PC-9 (cell line): ENCODE measurements at regions not wholly inside any gene's neighbourhood (a gene's known extent, or its start where the extent isn't known, plus 50 kb on each side); places are given as distances from the start of the nearest gene placed in this dataset.
A peak's percentile ranks its signal among the peaks of the same experiment; 100 is the strongest.

Source experiments
- BruUV-seq: library from RNA; stranded (reverse); fragments of 400-500 nt; replicated peaks from 2 replicates; lab custom pipeline; 2021; lab: Mats Ljungman, UMichigan
- CTCF ChIA-PET: fragments of 300-600 bp; sonication (Branson Sonifier 250); formaldehyde crosslinking; loops from one replicate; lab custom pipeline; 2022; ENCODE audit warnings: antibody characterized with exemption; lab: Charles Lee
- POLR2A ChIA-PET: fragments of 300-600 bp; sonication (Branson Sonifier 250); formaldehyde crosslinking; loops from one replicate; lab custom pipeline; 2022; ENCODE audit warnings: antibody characterized with exemption; ENCODE audit not compliant: unreplicated experiment; lab: Charles Lee
- DNase-seq, 2 experiments: peaks; one replicate each; pipeline versions ENCODE4 v3.0.0 to v3.0.0-alpha.2; 2015 to 2022; ENCODE audit warnings: mixed read lengths in 1 of 2
- H2AFZ ChIP-seq: fragments of 200-600 bp; sonication (generic); 2 replicates; pipeline ENCODE4 v1.8.1; 2017; ENCODE audit warnings: antibody characterized with exemption
- H3F3A ChIP-seq: fragments of 200-600 bp; sonication (generic); 2 replicates; pipeline ENCODE4 v1.8.1; 2017; ENCODE audit warnings: antibody characterized with exemption, mild to moderate bottlenecking, low read depth; ENCODE audit not compliant: insufficient read depth
- H3K27ac ChIP-seq: fragments of 200-600 bp; sonication (generic); 2 replicates; pipeline ENCODE4 v1.6.1; 2016; ENCODE audit warnings: mixed run types
- H3K27me3 ChIP-seq: fragments of 200-600 bp; sonication (generic); 2 replicates; pipeline ENCODE4 v1.6.1; 2016; ENCODE audit warnings: low read depth, mixed run types; ENCODE audit not compliant: insufficient read depth
- H3K36me3 ChIP-seq: fragments of 200-600 bp; sonication (generic); 2 replicates; pipeline ENCODE4 v1.6.1; 2016; ENCODE audit warnings: low read depth, mixed run types
- H3K4me1 ChIP-seq: fragments of 200-600 bp; sonication (generic); replicated peaks from 2 replicates; pipeline ENCODE4 v1.6.1; 2016; ENCODE audit warnings: mixed run types; ENCODE audit not compliant: insufficient read depth
- H3K4me2 ChIP-seq: fragments of 200-600 bp; sonication (generic); 2 replicates; pipeline ENCODE4 v1.6.1; 2017; ENCODE audit warnings: mixed run types
- H3K4me3 ChIP-seq: fragments of 200-600 bp; sonication (generic); 2 replicates; pipeline ENCODE4 v1.6.1; 2016; ENCODE audit warnings: mixed run types
- H3K79me2 ChIP-seq: fragments of 200-600 bp; sonication (generic); 2 replicates; pipeline ENCODE4 v1.6.1; 2017; ENCODE audit warnings: low read depth, mixed run types
- H3K9me2 ChIP-seq: fragments of 200-600 bp; sonication (generic); 2 replicates; pipeline ENCODE4 v1.8.1; 2017; ENCODE audit warnings: mild to moderate bottlenecking; ENCODE audit not compliant: insufficient read depth
- H3K9me3 ChIP-seq: fragments of 200-600 bp; sonication (generic); 2 replicates; pipeline ENCODE4 v1.8.1; 2016; ENCODE audit warnings: low read depth; ENCODE audit not compliant: insufficient read depth
- H4K20me1 ChIP-seq: fragments of 200-600 bp; sonication (generic); 2 replicates; pipeline ENCODE4 v1.8.1; 2017; ENCODE audit not compliant: insufficient read depth
- CTCF ChIP-seq: fragments of 200-600 bp; sonication (generic); conservative IDR thresholded peaks from 2 replicates; pipeline ENCODE4 v1.6.1; 2017; ENCODE audit warnings: mixed run types, antibody characterized with exemption, mild to moderate bottlenecking, moderate library complexity
- EZH2 ChIP-seq: fragments of 200-600 bp; sonication (generic); IDR thresholded peaks from 2 replicates; pipeline ENCODE4 v1.8.0; 2017; ENCODE audit warnings: antibody characterized with exemption, low read depth
- intact Hi-C: fragments of 100-400 bp; cut with micrococcal nuclease; formaldehyde crosslinking; loops from one replicate; pipeline ENCODE4 v1.10.0; 2022; ENCODE audit not compliant: unreplicated experiment

DNA sequence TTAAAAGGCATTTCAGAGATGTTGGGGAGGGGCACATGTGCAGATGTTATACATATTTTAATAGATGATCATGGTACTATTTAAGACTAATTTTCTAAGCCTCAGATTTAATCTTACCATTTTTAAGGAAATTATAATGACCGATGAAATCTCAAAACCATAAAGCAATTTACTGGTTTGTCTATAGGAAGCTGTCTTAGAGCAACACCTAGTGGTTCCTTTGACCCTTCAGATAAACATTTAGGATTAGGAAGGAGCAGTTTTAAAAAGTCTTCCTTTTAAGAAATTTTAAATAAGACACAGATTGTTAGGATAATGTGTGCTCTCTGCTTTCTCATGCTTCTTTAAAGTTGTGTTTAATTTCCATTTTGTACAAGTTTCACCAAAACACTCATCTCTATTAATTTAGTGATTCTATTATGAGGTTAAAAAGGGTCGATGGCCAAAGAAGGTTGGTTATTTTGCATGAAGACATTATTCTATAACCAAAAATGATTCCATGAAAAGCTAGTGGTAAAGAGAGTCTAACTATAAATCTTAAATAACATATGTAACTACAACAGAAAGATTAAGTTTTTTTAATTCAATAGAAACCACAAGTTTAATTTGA lies 376.4 kb downstream of the HACE1 start:
- H3K27me3 ChIP-seq = no peaks in the 10 kb centered on the region
- ChIA-PET POLR2A (no interaction called here), CTCF (no interaction called here)
- no peak overlapping the region for H3K27ac ChIP-seq
- no peaks in the 10 kb centered on the region for H3K36me3 ChIP-seq
- H3K79me2 ChIP-seq = no peaks in the 10 kb centered on the region
- no peaks in the 10 kb centered on the region for H4K20me1 ChIP-seq
- BruUV-seq = no TSS peak
- peaks cover 5% of the 10 kb centered on the region for H3K4me1 ChIP-seq
- H3K4me3 ChIP-seq = no peak overlapping the region
- 0 out of 2 replicates have a peak, but pooled peaks cover 3% of the 10 kb centered on the region for H3K9me3 ChIP-seq
- no peak for DNase-seq
- no peaks in the 10 kb centered on the region for H3F3A ChIP-seq
- H3K4me2 ChIP-seq = no peak overlapping the region
- intact Hi-C loops = loop anchor here (5.0 kb wide), 1 partner anchor 156 kb away; no protein-coding TSS in a partner anchor
- H2AFZ ChIP-seq = no peak overlapping the region
- TF ChIP-seq EZH2 (no peak), CTCF (peak; percentile 71)
- no peaks in the 10 kb centered on the region; the same call in 1 of the 2 replicates for H3K9me2 ChIP-seq

DNA sequence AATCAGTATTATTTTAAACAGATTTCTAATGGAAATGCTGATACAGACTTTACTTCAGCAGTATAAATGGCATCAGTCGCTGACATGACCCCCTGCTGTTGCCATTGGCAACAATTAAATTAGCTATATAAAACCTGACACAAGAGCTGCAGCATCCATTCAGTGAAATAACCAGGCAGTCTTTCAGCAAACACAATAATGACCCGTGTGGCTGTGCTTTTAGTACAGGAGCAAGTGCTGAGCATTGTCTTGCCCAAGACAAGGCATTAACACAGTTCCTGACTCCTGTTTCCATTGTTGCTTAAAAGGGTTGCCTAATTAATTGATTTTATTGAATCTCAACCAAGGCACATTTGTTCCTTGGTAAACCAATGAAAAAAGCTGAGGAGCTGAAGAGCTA lies 382.1 kb downstream of the HACE1 start:
- intact Hi-C loops = no loop called here
- no peak for TF ChIP-seq CTCF
- no peak for TF ChIP-seq EZH2
- no TSS peak for BruUV-seq
- Histone ChIP-seq H2AFZ (no peak overlapping the region), H3K79me2 (no peaks in the 10 kb centered on the region), H3K27ac (no peak overlapping the region), H4K20me1 (no peaks in the 10 kb centered on the region), H3F3A (no peaks in the 10 kb centered on the region), H3K4me3 (no peak overlapping the region), H3K4me2 (no peak overlapping the region), H3K4me1 (no peaks in the 10 kb centered on the region), H3K9me2 (no peaks in the 10 kb centered on the region), H3K9me3 (no peaks in the 10 kb centered on the region), H3K27me3 (no peaks in the 10 kb centered on the region), H3K36me3 (no peaks in the 10 kb centered on the region)
- CTCF ChIA-PET = no interaction called here
- DNase-seq = no peak
- POLR2A ChIA-PET = no interaction called here

DNA sequence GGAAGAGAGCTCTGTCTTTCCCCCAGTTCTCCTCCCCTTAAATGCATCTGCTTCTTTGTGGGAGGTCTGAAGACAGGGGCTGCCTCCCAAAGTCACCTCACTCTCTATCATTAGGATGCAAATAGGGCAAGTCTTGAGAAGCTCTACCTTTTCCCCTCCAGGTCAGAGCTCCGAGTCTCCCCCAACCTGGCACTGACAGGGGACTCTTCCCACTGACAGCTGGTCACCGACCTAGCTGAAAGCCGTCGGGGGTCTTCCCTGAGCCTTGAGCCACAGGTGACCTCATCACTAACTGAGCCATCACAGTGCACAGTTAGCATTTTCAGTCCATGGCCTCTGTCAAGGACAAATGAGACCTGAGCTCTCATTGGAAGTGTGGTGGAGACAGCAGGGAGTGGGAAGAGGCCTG lies 386.7 kb downstream of the HACE1 start:
- DNase-seq = no peak
- H3K36me3 ChIP-seq = no peaks in the 10 kb centered on the region
- no peak overlapping the region for H3K27ac ChIP-seq
- ChIA-PET CTCF (no interaction called here), POLR2A (no interaction called here)
- H3K4me1 ChIP-seq = no peaks in the 10 kb centered on the region
- no peaks in the 10 kb centered on the region for H3K27me3 ChIP-seq
- no peaks in the 10 kb centered on the region for H3K79me2 ChIP-seq
- H4K20me1 ChIP-seq = no peaks in the 10 kb centered on the region
- H3K4me3 ChIP-seq = no peak overlapping the region
- H3K9me3 ChIP-seq = no peaks in the 10 kb centered on the region
- no peak overlapping the region for H3K4me2 ChIP-seq
- no TSS peak for BruUV-seq
- no peaks in the 10 kb centered on the region for H3F3A ChIP-seq
- intact Hi-C loops = no loop called here
- H3K9me2 ChIP-seq = no peaks in the 10 kb centered on the region
- TF ChIP-seq CTCF (no peak), EZH2 (no peak)
- no peak overlapping the region for H2AFZ ChIP-seq
